ENCODE measurements at regions not wholly inside any gene's neighbourhood (a gene's known extent, or its start where the extent isn't known, plus 50 kb on each side); places are given as distances from the start of the nearest gene placed in this dataset.

DNA sequence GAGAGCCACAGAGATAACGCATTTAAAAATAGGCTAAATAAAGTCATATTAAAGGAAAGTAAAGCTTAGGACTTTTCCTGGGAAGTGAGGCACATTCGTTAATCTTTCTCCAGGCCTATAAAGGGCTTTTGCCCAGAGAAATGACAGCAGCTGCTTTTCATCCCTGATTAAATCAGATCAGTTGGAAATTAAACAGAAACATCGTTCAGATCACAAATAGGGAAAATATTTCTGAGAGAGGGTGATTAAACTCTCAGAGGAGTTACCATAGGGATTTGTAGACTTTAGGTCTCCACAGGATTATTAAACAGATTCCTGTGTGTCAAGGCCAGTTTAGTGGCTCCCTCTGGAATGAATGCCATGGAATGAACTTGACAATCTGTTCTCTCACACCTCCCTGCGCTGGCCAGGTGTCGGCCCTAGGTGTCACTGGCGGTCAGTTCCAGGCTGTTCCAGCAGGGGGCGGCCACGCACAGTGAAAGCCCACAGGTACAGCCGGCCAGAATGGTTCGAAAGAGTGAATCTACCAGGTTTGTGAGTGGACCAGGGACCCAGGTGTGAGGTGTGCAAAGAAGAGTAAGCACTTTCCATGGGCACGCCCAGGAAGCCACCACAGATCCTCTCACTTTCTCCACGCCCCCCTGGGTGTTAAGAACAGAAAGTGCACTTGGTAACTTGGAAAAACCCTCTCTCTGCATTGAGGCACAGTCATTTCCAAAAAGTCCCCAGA lies 253.0 kb upstream of the RASGRP1 start:
- Histone ChIP-seq H3K9me3 (ENCODE audit: low read length) (no peaks in the 10 kb centered on the region), H3K27me3 (ENCODE audit: insufficient read depth, low read depth, low read length) (peaks cover 8% of the 10 kb centered on the region), H3K36me3 (ENCODE audit: insufficient read depth, low read length) (no peaks in the 10 kb centered on the region), H3K4me2 (ENCODE audit: low read length) (no peak overlapping the region), H2AFZ (ENCODE audit: low read depth, low read length) (no peak overlapping the region), H3K27ac (ENCODE audit: low read length) (no peak overlapping the region), H3K9me2 (ENCODE audit: insufficient read depth, low read length) (no peaks in the 10 kb centered on the region), H3F3A (ENCODE audit: insufficient read depth, low read length, poor library complexity, severe bottlenecking) (no peaks in the 10 kb centered on the region), H3K9ac (ENCODE audit: low read length) (no peak overlapping the region), H3K4me3 (ENCODE audit: low read length) (no peak overlapping the region), H3K79me2 (replicated peaks; ENCODE audit: insufficient read depth, low read length) (no peaks in the 10 kb centered on the region), H4K20me1 (ENCODE audit: insufficient read depth) (no peaks in the 10 kb centered on the region)
- TF ChIP-seq, protein P1, sequence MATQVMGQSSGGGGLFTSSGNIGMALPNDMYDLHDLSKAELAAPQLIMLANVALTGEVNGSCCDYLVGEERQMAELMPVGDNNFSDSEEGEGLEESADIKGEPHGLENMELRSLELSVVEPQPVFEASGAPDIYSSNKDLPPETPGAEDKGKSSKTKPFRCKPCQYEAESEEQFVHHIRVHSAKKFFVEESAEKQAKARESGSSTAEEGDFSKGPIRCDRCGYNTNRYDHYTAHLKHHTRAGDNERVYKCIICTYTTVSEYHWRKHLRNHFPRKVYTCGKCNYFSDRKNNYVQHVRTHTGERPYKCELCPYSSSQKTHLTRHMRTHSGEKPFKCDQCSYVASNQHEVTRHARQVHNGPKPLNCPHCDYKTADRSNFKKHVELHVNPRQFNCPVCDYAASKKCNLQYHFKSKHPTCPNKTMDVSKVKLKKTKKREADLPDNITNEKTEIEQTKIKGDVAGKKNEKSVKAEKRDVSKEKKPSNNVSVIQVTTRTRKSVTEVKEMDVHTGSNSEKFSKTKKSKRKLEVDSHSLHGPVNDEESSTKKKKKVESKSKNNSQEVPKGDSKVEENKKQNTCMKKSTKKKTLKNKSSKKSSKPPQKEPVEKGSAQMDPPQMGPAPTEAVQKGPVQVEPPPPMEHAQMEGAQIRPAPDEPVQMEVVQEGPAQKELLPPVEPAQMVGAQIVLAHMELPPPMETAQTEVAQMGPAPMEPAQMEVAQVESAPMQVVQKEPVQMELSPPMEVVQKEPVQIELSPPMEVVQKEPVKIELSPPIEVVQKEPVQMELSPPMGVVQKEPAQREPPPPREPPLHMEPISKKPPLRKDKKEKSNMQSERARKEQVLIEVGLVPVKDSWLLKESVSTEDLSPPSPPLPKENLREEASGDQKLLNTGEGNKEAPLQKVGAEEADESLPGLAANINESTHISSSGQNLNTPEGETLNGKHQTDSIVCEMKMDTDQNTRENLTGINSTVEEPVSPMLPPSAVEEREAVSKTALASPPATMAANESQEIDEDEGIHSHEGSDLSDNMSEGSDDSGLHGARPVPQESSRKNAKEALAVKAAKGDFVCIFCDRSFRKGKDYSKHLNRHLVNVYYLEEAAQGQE (IDR thresholded peaks at IDR 0.05; ENCODE audit: borderline replicate concordance), result no peak
- TF ChIP-seq EP300 (conservative IDR thresholded peaks at IDR 0.05; ENCODE audit: poor library complexity, severe bottlenecking) (no peak), TAF1 (IDR thresholded peaks at IDR 0.05; ENCODE audit: low read depth) (no peak), SMC3 (conservative IDR thresholded peaks at IDR 0.05; ENCODE audit: poor library complexity) (peak; percentile 96), EZH2 (IDR thresholded peaks at IDR 0.05; ENCODE audit: borderline replicate concordance, insufficient read depth, low read length, poor library complexity, severe bottlenecking) (no peak), RAD21 (conservative IDR thresholded peaks at IDR 0.05) (peak; percentile 95), POLR2AphosphoS5 (IDR thresholded peaks at IDR 0.05) (no peak), MXI1 (conservative IDR thresholded peaks at IDR 0.05; ENCODE audit: poor library complexity, severe bottlenecking) (no peak)
- TF ChIP-seq, protein P2, sequence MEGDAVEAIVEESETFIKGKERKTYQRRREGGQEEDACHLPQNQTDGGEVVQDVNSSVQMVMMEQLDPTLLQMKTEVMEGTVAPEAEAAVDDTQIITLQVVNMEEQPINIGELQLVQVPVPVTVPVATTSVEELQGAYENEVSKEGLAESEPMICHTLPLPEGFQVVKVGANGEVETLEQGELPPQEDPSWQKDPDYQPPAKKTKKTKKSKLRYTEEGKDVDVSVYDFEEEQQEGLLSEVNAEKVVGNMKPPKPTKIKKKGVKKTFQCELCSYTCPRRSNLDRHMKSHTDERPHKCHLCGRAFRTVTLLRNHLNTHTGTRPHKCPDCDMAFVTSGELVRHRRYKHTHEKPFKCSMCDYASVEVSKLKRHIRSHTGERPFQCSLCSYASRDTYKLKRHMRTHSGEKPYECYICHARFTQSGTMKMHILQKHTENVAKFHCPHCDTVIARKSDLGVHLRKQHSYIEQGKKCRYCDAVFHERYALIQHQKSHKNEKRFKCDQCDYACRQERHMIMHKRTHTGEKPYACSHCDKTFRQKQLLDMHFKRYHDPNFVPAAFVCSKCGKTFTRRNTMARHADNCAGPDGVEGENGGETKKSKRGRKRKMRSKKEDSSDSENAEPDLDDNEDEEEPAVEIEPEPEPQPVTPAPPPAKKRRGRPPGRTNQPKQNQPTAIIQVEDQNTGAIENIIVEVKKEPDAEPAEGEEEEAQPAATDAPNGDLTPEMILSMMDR (IDR thresholded peaks at IDR 0.05; ENCODE audit: poor library complexity, severe bottlenecking), result peak; percentile 99

DNA sequence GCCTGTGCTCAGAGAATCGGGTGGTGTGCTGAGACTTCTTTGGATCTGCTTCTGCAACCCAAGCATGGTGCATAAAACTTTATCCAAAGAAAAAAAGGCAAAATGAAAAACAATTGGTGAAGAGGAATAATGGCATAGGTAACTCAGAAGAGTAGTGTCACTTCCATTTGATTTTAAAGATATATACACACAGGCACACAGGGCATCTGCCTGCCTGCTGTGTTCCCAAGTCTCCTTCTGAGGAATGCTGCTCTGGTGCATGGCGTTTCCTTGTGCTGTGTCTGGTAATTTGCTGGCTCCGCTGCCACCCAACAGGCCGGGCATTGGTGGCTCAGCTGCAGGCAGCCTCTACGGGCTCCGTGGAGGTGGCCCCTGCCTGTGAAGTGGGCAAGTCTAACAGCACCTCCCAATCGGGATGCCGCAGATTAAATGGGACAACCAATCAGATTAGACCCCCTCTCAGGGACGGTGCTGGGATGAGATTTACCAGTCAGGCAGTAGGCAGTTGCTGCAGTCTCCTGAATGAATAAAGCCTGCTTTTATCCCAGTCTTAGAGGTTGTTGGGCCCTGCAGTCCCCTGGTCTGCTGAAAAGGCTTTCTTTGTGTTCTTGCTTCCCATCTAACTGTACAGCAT lies 253.7 kb upstream of the RASGRP1 start:
- no peaks in the 10 kb centered on the region for H4K20me1 ChIP-seq (ENCODE audit: insufficient read depth)
- no peaks in the 10 kb centered on the region for H3K79me2 ChIP-seq (replicated peaks; ENCODE audit: insufficient read depth, low read length)
- no peak overlapping the region for H3K4me3 ChIP-seq (ENCODE audit: low read length)
- TF ChIP-seq MXI1 (conservative IDR thresholded peaks at IDR 0.05; ENCODE audit: poor library complexity, severe bottlenecking), result no peak
- H3K27me3 ChIP-seq (ENCODE audit: insufficient read depth, low read depth, low read length), result peaks cover 9% of the 10 kb centered on the region
- no peak overlapping the region for H3K4me2 ChIP-seq (ENCODE audit: low read length)
- no peak overlapping the region for H2AFZ ChIP-seq (ENCODE audit: low read depth, low read length)
- H3F3A ChIP-seq (ENCODE audit: insufficient read depth, low read length, poor library complexity, severe bottlenecking), result no peaks in the 10 kb centered on the region
- H3K9ac ChIP-seq (ENCODE audit: low read length), result no peak overlapping the region
- no peak overlapping the region for H3K27ac ChIP-seq (ENCODE audit: low read length)
- no peaks in the 10 kb centered on the region for H3K9me3 ChIP-seq (ENCODE audit: low read length)
- H3K9me2 ChIP-seq (ENCODE audit: insufficient read depth, low read length), result no peaks in the 10 kb centered on the region
- no peaks in the 10 kb centered on the region for H3K36me3 ChIP-seq (ENCODE audit: insufficient read depth, low read length)
